ENCODE measurements at regions not wholly inside any gene's neighbourhood (a gene's known extent, or its start where the extent isn't known, plus 50 kb on each side); places are given as distances from the start of the nearest gene placed in this dataset.

GRCh38 chr5:156182174-156182967, 144.6 kb upstream of the SGCD start:
- Histone ChIP-seq H3K27ac (no peak overlapping the region), H3K27me3 (ENCODE audit: insufficient read depth, low read depth, severe bottlenecking) (no peaks in the 10 kb centered on the region), H3K9me3 (ENCODE audit: severe bottlenecking) (no peaks in the 10 kb centered on the region), H3K36me3 (no peaks in the 10 kb centered on the region), H3K4me3 (ENCODE audit: low read depth, low read length) (no peak overlapping the region)
- TF ChIP-seq, protein P1, sequence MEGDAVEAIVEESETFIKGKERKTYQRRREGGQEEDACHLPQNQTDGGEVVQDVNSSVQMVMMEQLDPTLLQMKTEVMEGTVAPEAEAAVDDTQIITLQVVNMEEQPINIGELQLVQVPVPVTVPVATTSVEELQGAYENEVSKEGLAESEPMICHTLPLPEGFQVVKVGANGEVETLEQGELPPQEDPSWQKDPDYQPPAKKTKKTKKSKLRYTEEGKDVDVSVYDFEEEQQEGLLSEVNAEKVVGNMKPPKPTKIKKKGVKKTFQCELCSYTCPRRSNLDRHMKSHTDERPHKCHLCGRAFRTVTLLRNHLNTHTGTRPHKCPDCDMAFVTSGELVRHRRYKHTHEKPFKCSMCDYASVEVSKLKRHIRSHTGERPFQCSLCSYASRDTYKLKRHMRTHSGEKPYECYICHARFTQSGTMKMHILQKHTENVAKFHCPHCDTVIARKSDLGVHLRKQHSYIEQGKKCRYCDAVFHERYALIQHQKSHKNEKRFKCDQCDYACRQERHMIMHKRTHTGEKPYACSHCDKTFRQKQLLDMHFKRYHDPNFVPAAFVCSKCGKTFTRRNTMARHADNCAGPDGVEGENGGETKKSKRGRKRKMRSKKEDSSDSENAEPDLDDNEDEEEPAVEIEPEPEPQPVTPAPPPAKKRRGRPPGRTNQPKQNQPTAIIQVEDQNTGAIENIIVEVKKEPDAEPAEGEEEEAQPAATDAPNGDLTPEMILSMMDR (IDR thresholded peaks at IDR 0.05; ENCODE audit: low read depth, low read length), result no peak
- DNase-seq, result no peak

GRCh38 chr5:156186760-156187159, 140.2 kb upstream of the SGCD start:
- no peak for DNase-seq
- H3K27me3 ChIP-seq (ENCODE audit: insufficient read depth, low read depth, severe bottlenecking), result no peaks in the 10 kb centered on the region
- H3K4me3 ChIP-seq (ENCODE audit: low read depth, low read length), result no peak overlapping the region
- H3K36me3 ChIP-seq, result no peaks in the 10 kb centered on the region
- H3K27ac ChIP-seq, result no peak overlapping the region
- no peaks in the 10 kb centered on the region for H3K9me3 ChIP-seq (ENCODE audit: severe bottlenecking)
- TF ChIP-seq, protein P1 (IDR thresholded peaks at IDR 0.05; ENCODE audit: low read depth, low read length), result no peak

DNA sequence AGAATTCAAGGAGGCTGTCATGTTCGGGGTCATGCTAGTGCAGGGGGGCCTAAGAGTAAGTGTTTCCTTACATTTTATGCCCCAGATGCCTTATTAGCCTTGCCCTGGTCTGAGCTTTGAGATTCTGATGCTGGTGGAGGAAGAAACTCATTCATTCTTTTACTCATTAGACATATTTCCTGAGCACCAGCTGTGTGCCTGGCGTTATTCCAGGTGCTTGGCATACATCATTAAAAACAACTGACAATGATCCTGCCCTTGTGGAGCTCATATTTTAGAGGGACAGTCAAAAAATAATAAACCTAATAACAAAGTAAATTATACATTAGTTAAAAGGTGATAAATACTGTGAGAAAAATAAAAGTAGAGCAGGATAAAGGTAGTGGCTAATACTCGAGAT, 138.9 kb upstream of the SGCD start:
- Histone ChIP-seq H3K27me3 (ENCODE audit: insufficient read depth, low read depth, severe bottlenecking) (no peaks in the 10 kb centered on the region), H3K4me3 (ENCODE audit: low read depth, low read length) (no peak overlapping the region), H3K36me3 (no peaks in the 10 kb centered on the region), H3K27ac (no peak overlapping the region), H3K9me3 (ENCODE audit: severe bottlenecking) (no peaks in the 10 kb centered on the region)
- TF ChIP-seq, protein P1 (IDR thresholded peaks at IDR 0.05; ENCODE audit: low read depth, low read length), result no peak
- no peak for DNase-seq

DNA sequence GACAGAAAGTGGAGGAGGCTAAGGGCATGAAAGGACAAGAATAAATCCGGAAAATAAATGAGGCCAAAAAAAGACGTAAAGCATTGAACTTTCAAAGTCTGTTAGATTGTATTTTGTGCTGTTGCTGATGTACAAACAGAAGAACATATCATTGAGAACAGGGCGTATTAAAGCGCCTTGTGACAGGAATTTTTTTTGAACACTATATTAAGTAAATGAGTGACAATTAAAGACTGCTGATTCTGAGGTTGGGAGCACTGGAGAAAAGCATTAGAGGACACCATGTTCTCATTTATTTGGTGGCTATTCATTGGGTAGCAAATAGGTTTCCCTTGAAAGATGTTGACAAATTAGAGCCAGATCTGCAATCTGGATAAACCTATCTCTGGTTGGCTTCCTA, 137.3 kb upstream of the SGCD start:
- Histone ChIP-seq H3K27me3 (ENCODE audit: insufficient read depth, low read depth, severe bottlenecking) (no peaks in the 10 kb centered on the region), H3K4me3 (ENCODE audit: low read depth, low read length) (no peak overlapping the region), H3K27ac (no peak overlapping the region), H3K9me3 (ENCODE audit: severe bottlenecking) (no peaks in the 10 kb centered on the region), H3K36me3 (no peaks in the 10 kb centered on the region)
- DNase-seq, result no peak
- TF ChIP-seq, protein P1 (IDR thresholded peaks at IDR 0.05; ENCODE audit: low read depth, low read length), result no peak

DNA sequence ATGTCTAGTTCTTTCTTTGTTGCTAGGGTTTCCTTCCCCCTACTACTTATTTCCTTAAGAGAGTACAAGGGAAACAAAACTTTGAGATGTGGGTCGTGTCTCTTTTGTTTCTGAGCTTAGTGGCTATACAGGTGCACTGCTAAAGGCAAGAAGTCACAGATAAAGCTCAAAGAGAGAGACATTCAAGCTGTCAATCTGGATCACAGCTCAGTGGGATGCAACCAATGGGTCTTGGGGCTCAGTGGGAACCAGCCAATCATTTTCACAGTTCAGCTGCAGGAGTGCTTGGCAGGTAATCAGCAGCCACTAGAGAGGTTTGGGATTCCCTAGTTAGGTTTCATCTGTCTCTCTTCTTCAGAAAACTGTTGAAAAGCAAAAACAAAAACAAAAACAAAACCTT, 135.4 kb upstream of the SGCD start:
- no peaks in the 10 kb centered on the region for H3K27me3 ChIP-seq (ENCODE audit: insufficient read depth, low read depth, severe bottlenecking)
- no peaks in the 10 kb centered on the region for H3K36me3 ChIP-seq
- H3K27ac ChIP-seq, result no peak overlapping the region
- no peaks in the 10 kb centered on the region for H3K9me3 ChIP-seq (ENCODE audit: severe bottlenecking)
- TF ChIP-seq, protein P1 (IDR thresholded peaks at IDR 0.05; ENCODE audit: low read depth, low read length), result no peak
- DNase-seq, result no peak
- no peak overlapping the region for H3K4me3 ChIP-seq (ENCODE audit: low read depth, low read length)

Data from WERI-Rb-1 (cell line).